GM21390 (cell line): ENCODE measurements at regions not wholly inside any gene's neighbourhood (a gene's known extent, or its start where the extent isn't known, plus 50 kb on each side); places are given as distances from the start of the nearest gene placed in this dataset.

Source experiments
- ATAC-seq: cut with Tn5 transposase; IDR thresholded peaks from one replicate; pipeline ENCODE4 v1.9.1; 2021; ENCODE audit not compliant: unreplicated experiment

- ATAC-seq = no peak
Measured at GRCh38 chr14:38526826-38527501, 271.1 kb upstream of the CLEC14A start.

GRCh38 chr14:38524636-38525509, 269.0 kb upstream of the CLEC14A start:
- ATAC-seq = no peak

- ATAC-seq = no peak
Measured at GRCh38 chr14:38522724-38523123, 266.8 kb upstream of the CLEC14A start.

- no peak for ATAC-seq
Measured at GRCh38 chr14:38521591-38521990, 265.7 kb upstream of the CLEC14A start.

GRCh38 chr14:38517426-38517825, 261.5 kb upstream of the CLEC14A start:
- no peak for ATAC-seq

- ATAC-seq = no peak
Measured at GRCh38 chr14:38512236-38512635, 256.3 kb upstream of the CLEC14A start.

- no peak for ATAC-seq
Measured at GRCh38 chr14:38507299-38507698, 251.4 kb upstream of the CLEC14A start.

- ATAC-seq = no peak
Measured at GRCh38 chr14:38505973-38506249, 250.0 kb upstream of the CLEC14A start.

GRCh38 chr14:38505221-38505972, 249.5 kb upstream of the CLEC14A start:
- no peak for ATAC-seq

- no peak for ATAC-seq
Measured at GRCh38 chr14:38504175-38504574, 248.3 kb upstream of the CLEC14A start.

GRCh38 chr14:38502239-38502638, 246.3 kb upstream of the CLEC14A start:
- no peak for ATAC-seq

- ATAC-seq = no peak
Measured at GRCh38 chr14:38500125-38500524, 244.2 kb upstream of the CLEC14A start.

GRCh38 chr14:38496092-38496491, 240.2 kb upstream of the CLEC14A start:
- ATAC-seq = no peak

- peak; percentile 55 for ATAC-seq
Measured at GRCh38 chr14:38490273-38490672, 234.4 kb upstream of the CLEC14A start.

- ATAC-seq = no peak
Measured at GRCh38 chr14:38485026-38485425, 229.1 kb upstream of the CLEC14A start.

- ATAC-seq = no peak
Measured at GRCh38 chr14:38481952-38482678, 226.2 kb upstream of the CLEC14A start.

GRCh38 chr14:38469156-38469555, 213.3 kb upstream of the CLEC14A start:
- ATAC-seq = no peak

GRCh38 chr14:38442208-38442607, 186.3 kb upstream of the CLEC14A start:
- ATAC-seq = no peak

- ATAC-seq = no peak
Measured at GRCh38 chr14:38432186-38432585, 176.3 kb upstream of the CLEC14A start.

- ATAC-seq = no peak
Measured at GRCh38 chr14:38431156-38431555, 175.3 kb upstream of the CLEC14A start.

GRCh38 chr14:38430522-38430921, 174.6 kb upstream of the CLEC14A start:
- ATAC-seq = no peak
